Omental fat pad (tissue), 3 donors: ENCODE measurements at regions not wholly inside any gene's neighbourhood (a gene's known extent, or its start where the extent isn't known, plus 50 kb on each side); places are given as distances from the start of the nearest gene placed in this dataset.

Source experiments
- ATAC-seq: fragments of 150-250 bp; one replicate; pipeline ENCODE4 v1.9.1; 2016; ENCODE audit warnings: mild to moderate bottlenecking, moderate library complexity; ENCODE audit not compliant: low FRiP score
- DNase-seq: peaks from one replicate; pipeline ENCODE4 v3.0.0-alpha.2; 2019; ENCODE audit warnings: low spot score
- TF ChIP-seq, protein P1 (sequence below), 3 donors: fragments of 450-650 bp; IDR thresholded peaks; one replicate each; pipeline ENCODE4 v1.5.1; 2016 to 2017; ENCODE audit warnings: antibody characterized with exemption in 3 of 3, mild to moderate bottlenecking in 3 of 3, moderate library complexity in 2 of 3

- TF ChIP-seq, protein P1, sequence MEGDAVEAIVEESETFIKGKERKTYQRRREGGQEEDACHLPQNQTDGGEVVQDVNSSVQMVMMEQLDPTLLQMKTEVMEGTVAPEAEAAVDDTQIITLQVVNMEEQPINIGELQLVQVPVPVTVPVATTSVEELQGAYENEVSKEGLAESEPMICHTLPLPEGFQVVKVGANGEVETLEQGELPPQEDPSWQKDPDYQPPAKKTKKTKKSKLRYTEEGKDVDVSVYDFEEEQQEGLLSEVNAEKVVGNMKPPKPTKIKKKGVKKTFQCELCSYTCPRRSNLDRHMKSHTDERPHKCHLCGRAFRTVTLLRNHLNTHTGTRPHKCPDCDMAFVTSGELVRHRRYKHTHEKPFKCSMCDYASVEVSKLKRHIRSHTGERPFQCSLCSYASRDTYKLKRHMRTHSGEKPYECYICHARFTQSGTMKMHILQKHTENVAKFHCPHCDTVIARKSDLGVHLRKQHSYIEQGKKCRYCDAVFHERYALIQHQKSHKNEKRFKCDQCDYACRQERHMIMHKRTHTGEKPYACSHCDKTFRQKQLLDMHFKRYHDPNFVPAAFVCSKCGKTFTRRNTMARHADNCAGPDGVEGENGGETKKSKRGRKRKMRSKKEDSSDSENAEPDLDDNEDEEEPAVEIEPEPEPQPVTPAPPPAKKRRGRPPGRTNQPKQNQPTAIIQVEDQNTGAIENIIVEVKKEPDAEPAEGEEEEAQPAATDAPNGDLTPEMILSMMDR (IDR thresholded peaks at IDR 0.05), result no peak
- ATAC-seq (no peak), DNase-seq (no peak)
These were observed 303.6 kb downstream of the SAMD5 start for GRCh38 chr6:147811913-147812629.

GRCh38 chr6:147817042-147817689 is 308.7 kb downstream of the SAMD5 start:
- no peak for DNase-seq
- TF ChIP-seq, protein P1 (IDR thresholded peaks at IDR 0.05), result no peak
- no peak for ATAC-seq

GRCh38 chr6:147820520-147820919 is 312.0 kb downstream of the SAMD5 start:
- DNase-seq (no peak), ATAC-seq (no peak)
- TF ChIP-seq, protein P1 (IDR thresholded peaks at IDR 0.05), result no peak

- ATAC-seq (no peak), DNase-seq (no peak)
- TF ChIP-seq, protein P1 (IDR thresholded peaks at IDR 0.05), result no peak
These were observed 312.9 kb downstream of the SAMD5 start for GRCh38 chr6:147821295-147821897.

DNA sequence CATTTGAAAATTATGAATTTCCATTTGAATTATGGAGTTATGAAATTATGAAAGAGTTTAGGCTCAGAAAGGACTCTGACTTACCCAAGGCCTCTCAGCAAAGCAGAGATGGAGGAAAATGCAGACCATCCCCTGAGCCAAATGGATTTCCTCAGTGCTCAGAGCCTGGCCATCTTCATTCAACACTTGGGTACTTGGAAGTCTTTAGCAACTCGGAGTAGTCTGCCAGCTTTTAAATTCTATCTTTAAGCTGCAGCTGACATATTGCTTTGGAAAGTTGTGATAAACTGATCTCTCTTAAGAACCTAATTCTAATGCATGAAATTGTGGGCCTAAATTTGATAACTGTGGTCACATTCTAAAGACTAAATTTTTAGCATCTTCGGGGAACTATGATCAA is 315.4 kb downstream of the SAMD5 start:
- no peak for ATAC-seq
- DNase-seq, result no peak
- TF ChIP-seq, protein P1 (IDR thresholded peaks at IDR 0.05), result no peak

GRCh38 chr6:147825848-147826247 is 317.4 kb downstream of the SAMD5 start:
- TF ChIP-seq, protein P1 (IDR thresholded peaks at IDR 0.05), result no peak
- DNase-seq (no peak), ATAC-seq (no peak)
